ENCODE measurements at regions not wholly inside any gene's neighbourhood (a gene's known extent, or its start where the extent isn't known, plus 50 kb on each side); places are given as distances from the start of the nearest gene placed in this dataset.

- H3K4me3 ChIP-seq (replicated peaks; ENCODE audit: insufficient read depth, low read length), result no peak overlapping the region
- TF ChIP-seq POLR2AphosphoS5 (IDR thresholded peaks at IDR 0.05; ENCODE audit: low read depth) (no peak), GABPA (IDR thresholded peaks at IDR 0.05; ENCODE audit: low read depth) (no peak)
- no peak for DNase-seq (ENCODE audit: low read depth in 1 of 2, low spot score in 1 of 2)
These were observed 129.6 kb downstream of the GRIN2B start for GRCh38 chr12:13851828-13852227.

GRCh38 chr12:13849456-13849855 is 131.9 kb downstream of the GRIN2B start:
- TF ChIP-seq, protein P1, sequence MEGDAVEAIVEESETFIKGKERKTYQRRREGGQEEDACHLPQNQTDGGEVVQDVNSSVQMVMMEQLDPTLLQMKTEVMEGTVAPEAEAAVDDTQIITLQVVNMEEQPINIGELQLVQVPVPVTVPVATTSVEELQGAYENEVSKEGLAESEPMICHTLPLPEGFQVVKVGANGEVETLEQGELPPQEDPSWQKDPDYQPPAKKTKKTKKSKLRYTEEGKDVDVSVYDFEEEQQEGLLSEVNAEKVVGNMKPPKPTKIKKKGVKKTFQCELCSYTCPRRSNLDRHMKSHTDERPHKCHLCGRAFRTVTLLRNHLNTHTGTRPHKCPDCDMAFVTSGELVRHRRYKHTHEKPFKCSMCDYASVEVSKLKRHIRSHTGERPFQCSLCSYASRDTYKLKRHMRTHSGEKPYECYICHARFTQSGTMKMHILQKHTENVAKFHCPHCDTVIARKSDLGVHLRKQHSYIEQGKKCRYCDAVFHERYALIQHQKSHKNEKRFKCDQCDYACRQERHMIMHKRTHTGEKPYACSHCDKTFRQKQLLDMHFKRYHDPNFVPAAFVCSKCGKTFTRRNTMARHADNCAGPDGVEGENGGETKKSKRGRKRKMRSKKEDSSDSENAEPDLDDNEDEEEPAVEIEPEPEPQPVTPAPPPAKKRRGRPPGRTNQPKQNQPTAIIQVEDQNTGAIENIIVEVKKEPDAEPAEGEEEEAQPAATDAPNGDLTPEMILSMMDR (IDR thresholded peaks at IDR 0.05; ENCODE audit: insufficient read depth, low read length), result no peak
- TF ChIP-seq REST (IDR thresholded peaks at IDR 0.05; ENCODE audit: insufficient replicate concordance, low read depth) (no peak), POLR2AphosphoS5 (IDR thresholded peaks at IDR 0.05; ENCODE audit: low read depth) (no peak), SPI1 (IDR thresholded peaks at IDR 0.05; ENCODE audit: borderline replicate concordance, low read depth) (no peak)
- H3K27me3 ChIP-seq (ENCODE audit: insufficient read depth, poor library complexity, severe bottlenecking), result no peaks in the 10 kb centered on the region
- H3K27ac ChIP-seq (replicated peaks), result no peak overlapping the region
- H3K4me3 ChIP-seq (replicated peaks; ENCODE audit: insufficient read depth, low read length), result no peak overlapping the region
- DNase-seq (ENCODE audit: low read depth in 1 of 2, low spot score in 1 of 2), result no peak

More at GRCh38 chr12:13851828-13852227, 129.6 kb downstream of the GRIN2B start:
- no peak overlapping the region for H3K27ac ChIP-seq (replicated peaks)
- no peaks in the 10 kb centered on the region for H3K27me3 ChIP-seq (ENCODE audit: insufficient read depth, poor library complexity, severe bottlenecking)

GRCh38 chr12:13843841-13844240 is 137.6 kb downstream of the GRIN2B start:
- Histone ChIP-seq H3K4me3 (replicated peaks; ENCODE audit: insufficient read depth, low read length) (no peak overlapping the region), H3K27me3 (ENCODE audit: insufficient read depth, poor library complexity, severe bottlenecking) (no peaks in the 10 kb centered on the region), H3K27ac (replicated peaks) (no peak overlapping the region)
- TF ChIP-seq POLR2AphosphoS5 (IDR thresholded peaks at IDR 0.05; ENCODE audit: low read depth) (no peak), GABPA (IDR thresholded peaks at IDR 0.05; ENCODE audit: low read depth) (no peak), SPI1 (IDR thresholded peaks at IDR 0.05; ENCODE audit: borderline replicate concordance, low read depth) (no peak), REST (IDR thresholded peaks at IDR 0.05; ENCODE audit: insufficient replicate concordance, low read depth) (no peak)
- TF ChIP-seq, protein P1 (IDR thresholded peaks at IDR 0.05; ENCODE audit: insufficient read depth, low read length), result no peak
- no peak for DNase-seq (ENCODE audit: low read depth in 1 of 2, low spot score in 1 of 2)

- no peak for DNase-seq (ENCODE audit: low read depth in 1 of 2, low spot score in 1 of 2)
- no peaks in the 10 kb centered on the region for H3K27me3 ChIP-seq (ENCODE audit: insufficient read depth, poor library complexity, severe bottlenecking)
- no peak overlapping the region for H3K27ac ChIP-seq (replicated peaks)
- H3K4me3 ChIP-seq (replicated peaks; ENCODE audit: insufficient read depth, low read length), result no peak overlapping the region
- TF ChIP-seq GABPA (IDR thresholded peaks at IDR 0.05; ENCODE audit: low read depth) (no peak), REST (IDR thresholded peaks at IDR 0.05; ENCODE audit: insufficient replicate concordance, low read depth) (no peak), SPI1 (IDR thresholded peaks at IDR 0.05; ENCODE audit: borderline replicate concordance, low read depth) (no peak), POLR2AphosphoS5 (IDR thresholded peaks at IDR 0.05; ENCODE audit: low read depth) (no peak)
- TF ChIP-seq, protein P1 (IDR thresholded peaks at IDR 0.05; ENCODE audit: insufficient read depth, low read length), result no peak
These were observed 140.0 kb downstream of the GRIN2B start for GRCh38 chr12:13841358-13841757.
